Fibroblast of mammary gland (primary cell): ENCODE measurements at regions not wholly inside any gene's neighbourhood (a gene's known extent, or its start where the extent isn't known, plus 50 kb on each side); places are given as distances from the start of the nearest gene placed in this dataset.
"Not testable (repeated sequence)": the region's sequence is repeated elsewhere in the genome, so short reads cannot be mapped to it uniquely, and the experiment has no call there.

Source experiments
- DNase-seq: peaks from one replicate; pipeline ENCODE4 v3.0.0-alpha.2; 2010; ENCODE audit warnings: low read depth
- H3K4me3 ChIP-seq: 2 replicates; pipeline ENCODE4 v1.5.1; 2011; ENCODE audit warnings: low read depth, mild to moderate bottlenecking, low read length, moderate library complexity; ENCODE audit not compliant: control insufficient read depth
- CTCF ChIP-seq: conservative IDR thresholded peaks from 2 replicates; pipeline ENCODE4 v1.5.1; 2011; ENCODE audit warnings: low read depth, low read length, inconsistent platforms; ENCODE audit not compliant: control insufficient read depth, insufficient read depth

GRCh38 chr14:58987591-58987990, 200.9 kb upstream of the DAAM1 start:
- TF ChIP-seq CTCF, result no peak
- H3K4me3 ChIP-seq, result no peak overlapping the region
- no peak for DNase-seq

GRCh38 chr14:58992935-58993334, 195.5 kb upstream of the DAAM1 start:
- TF ChIP-seq CTCF, result no peak
- H3K4me3 ChIP-seq, result no peak overlapping the region
- no peak for DNase-seq

DNA sequence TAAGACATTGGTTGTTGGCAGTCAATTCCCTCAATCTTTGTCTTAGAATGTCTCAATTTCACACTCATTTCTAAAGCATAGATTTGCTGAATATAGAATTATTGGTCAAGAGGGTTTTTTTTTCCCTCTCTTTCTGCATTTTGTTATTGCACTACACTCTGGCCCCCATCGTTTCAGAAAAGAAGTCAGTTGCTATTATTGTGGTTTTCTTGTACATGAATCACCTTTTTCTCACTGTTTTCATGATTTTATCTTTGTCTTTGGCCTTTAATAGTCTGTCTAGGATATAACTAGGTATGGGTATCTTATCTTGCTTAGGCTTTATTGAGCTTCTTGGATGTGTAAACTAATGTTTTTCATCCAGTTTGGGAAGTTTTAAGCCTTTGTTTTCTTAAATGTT, 194.3 kb upstream of the DAAM1 start:
- no peak overlapping the region for H3K4me3 ChIP-seq
- TF ChIP-seq CTCF, result no peak
- no peak for DNase-seq

GRCh38 chr14:59004012-59004411, 184.5 kb upstream of the DAAM1 start:
- TF ChIP-seq CTCF, result no peak
- no peak overlapping the region for H3K4me3 ChIP-seq
- peak; percentile 6 for DNase-seq

GRCh38 chr14:59006179-59006578, 182.3 kb upstream of the DAAM1 start:
- DNase-seq, H3K4me3 ChIP-seq: not testable (repeated sequence)

GRCh38 chr14:59009967-59010366, 178.5 kb upstream of the DAAM1 start:
- no peak overlapping the region for H3K4me3 ChIP-seq
- TF ChIP-seq CTCF, result no peak
- DNase-seq, result no peak

DNA sequence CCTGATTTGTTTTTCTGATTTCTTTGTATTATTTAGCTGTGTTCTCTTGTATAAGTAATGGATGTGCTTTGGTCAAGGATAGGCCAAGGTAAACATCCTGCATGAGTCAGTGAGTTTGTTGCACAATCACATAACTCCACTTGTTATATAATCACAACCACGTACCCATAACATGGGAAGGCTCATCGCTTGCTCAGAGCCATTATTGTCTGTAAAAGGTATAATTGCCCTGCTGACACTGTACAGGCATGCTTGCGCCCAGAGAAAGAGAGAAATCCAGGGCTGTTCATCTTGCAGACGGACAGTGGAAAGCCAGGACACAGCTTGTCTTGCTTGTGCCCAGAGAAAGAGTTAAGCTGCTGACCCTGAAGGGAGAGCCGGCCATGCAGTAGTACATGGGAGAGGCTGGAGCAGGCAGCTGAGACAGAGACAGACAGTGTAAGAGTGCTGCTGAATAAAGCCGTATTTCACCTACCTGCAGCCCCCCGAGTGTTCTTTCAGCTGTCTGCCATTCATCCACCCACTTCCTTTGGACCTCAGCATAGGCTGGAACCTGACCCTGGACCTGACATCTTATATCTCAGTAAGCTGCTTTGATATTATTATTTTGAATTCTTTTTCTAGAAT, 174.7 kb upstream of the DAAM1 start:
- no peak overlapping the region for H3K4me3 ChIP-seq
- DNase-seq, result peak; percentile 84
- TF ChIP-seq CTCF, result no peak
